HEK293T (cell line): ENCODE measurements at regions not wholly inside any gene's neighbourhood (a gene's known extent, or its start where the extent isn't known, plus 50 kb on each side); places are given as distances from the start of the nearest gene placed in this dataset.

ENCODE experiments used
- BHLHE40 ChIP-seq: fragments of 450-650 bp; IDR thresholded peaks from 2 replicates; pipeline ENCODE4 v1.6.1; 2016; ENCODE audit warnings: mild to moderate bottlenecking, moderate library complexity, borderline replicate concordance
- CTBP1 ChIP-seq: fragments of 450-650 bp; IDR thresholded peaks from 2 replicates; pipeline ENCODE4 v1.6.1; 2016; ENCODE audit warnings: borderline replicate concordance
- ELF4 ChIP-seq: fragments of 450-650 bp; IDR thresholded peaks from 2 replicates; pipeline ENCODE4 v1.6.1; 2017; ENCODE audit warnings: antibody characterized with exemption
- FOXA1 ChIP-seq: fragments of 450-650 bp; IDR thresholded peaks from 2 replicates; pipeline ENCODE4 v1.6.1; 2016; ENCODE audit warnings: mild to moderate bottlenecking
- FOXK2 ChIP-seq: fragments of 450-650 bp; IDR thresholded peaks from 2 replicates; pipeline ENCODE4 v1.6.1; 2016; ENCODE audit warnings: mild to moderate bottlenecking
- FOXM1 ChIP-seq: fragments of 450-650 bp; IDR thresholded peaks from 2 replicates; pipeline ENCODE4 v1.6.1; 2017; ENCODE audit warnings: mild to moderate bottlenecking, borderline replicate concordance
- HDGF ChIP-seq: fragments of 450-650 bp; IDR thresholded peaks from 2 replicates; pipeline ENCODE4 v1.6.1; 2017; ENCODE audit warnings: antibody characterized with exemption, borderline replicate concordance
- NFRKB ChIP-seq: fragments of 450-650 bp; IDR thresholded peaks from 2 replicates; pipeline ENCODE4 v1.6.1; 2016; ENCODE audit warnings: mild to moderate bottlenecking, moderate library complexity
- SP1 ChIP-seq: fragments of 450-650 bp; IDR thresholded peaks from 2 replicates; pipeline ENCODE4 v1.6.1; 2017
- SUZ12 ChIP-seq: fragments of 450-650 bp; IDR thresholded peaks from 2 replicates; pipeline ENCODE4 v1.6.1; 2016; ENCODE audit warnings: mild to moderate bottlenecking
- TARDBP ChIP-seq: fragments of 450-650 bp; IDR thresholded peaks from 2 replicates; pipeline ENCODE4 v1.6.1; 2016
- ZNF384 ChIP-seq: fragments of 450-650 bp; IDR thresholded peaks from 2 replicates; pipeline ENCODE4 v1.6.1; 2016
- TF ChIP-seq, protein P1 (sequence below): fragments of 450-650 bp; IDR thresholded peaks from 2 replicates; pipeline ENCODE4 v1.6.1; 2016

DNA sequence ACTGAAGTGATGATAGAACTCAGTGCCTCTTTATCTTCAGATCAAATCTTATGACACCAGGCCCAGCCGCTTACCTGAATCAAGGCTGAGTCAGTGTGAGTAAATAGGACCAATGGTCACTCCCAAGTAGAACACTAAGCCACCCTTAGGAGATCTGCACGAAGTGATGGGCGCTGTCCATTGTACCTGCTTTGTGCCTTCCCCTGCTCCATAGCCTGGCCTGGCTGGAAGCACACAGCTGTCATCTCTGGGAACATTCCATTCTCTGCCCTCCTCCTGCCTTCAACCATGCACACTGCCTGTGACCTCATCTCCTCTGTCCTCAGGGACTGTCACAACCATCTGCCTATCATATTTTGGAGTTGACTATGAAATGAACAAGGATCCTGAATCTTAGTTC, 279.5 kb upstream of the ASIC2 start:
- TF ChIP-seq SUZ12 (no peak), BHLHE40 (no peak), SP1 (no peak), FOXK2 (no peak), ELF4 (no peak), TARDBP (no peak), NFRKB (no peak), CTBP1 (no peak), HDGF (no peak), FOXM1 (no peak), FOXA1 (no peak), ZNF384 (no peak)
- TF ChIP-seq, protein P1, sequence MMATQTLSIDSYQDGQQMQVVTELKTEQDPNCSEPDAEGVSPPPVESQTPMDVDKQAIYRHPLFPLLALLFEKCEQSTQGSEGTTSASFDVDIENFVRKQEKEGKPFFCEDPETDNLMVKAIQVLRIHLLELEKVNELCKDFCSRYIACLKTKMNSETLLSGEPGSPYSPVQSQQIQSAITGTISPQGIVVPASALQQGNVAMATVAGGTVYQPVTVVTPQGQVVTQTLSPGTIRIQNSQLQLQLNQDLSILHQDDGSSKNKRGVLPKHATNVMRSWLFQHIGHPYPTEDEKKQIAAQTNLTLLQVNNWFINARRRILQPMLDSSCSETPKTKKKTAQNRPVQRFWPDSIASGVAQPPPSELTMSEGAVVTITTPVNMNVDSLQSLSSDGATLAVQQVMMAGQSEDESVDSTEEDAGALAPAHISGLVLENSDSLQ = no peak
